Left hindlimb (tissue), 1 donor: ENCODE measurements at regions not wholly inside any gene's neighbourhood (a gene's known extent, or its start where the extent isn't known, plus 50 kb on each side); places are given as distances from the start of the nearest gene placed in this dataset.

ENCODE experiments used
- DNase-seq: peaks from one replicate; pipeline ENCODE4 v3.0.0-alpha.2; 2018

DNA sequence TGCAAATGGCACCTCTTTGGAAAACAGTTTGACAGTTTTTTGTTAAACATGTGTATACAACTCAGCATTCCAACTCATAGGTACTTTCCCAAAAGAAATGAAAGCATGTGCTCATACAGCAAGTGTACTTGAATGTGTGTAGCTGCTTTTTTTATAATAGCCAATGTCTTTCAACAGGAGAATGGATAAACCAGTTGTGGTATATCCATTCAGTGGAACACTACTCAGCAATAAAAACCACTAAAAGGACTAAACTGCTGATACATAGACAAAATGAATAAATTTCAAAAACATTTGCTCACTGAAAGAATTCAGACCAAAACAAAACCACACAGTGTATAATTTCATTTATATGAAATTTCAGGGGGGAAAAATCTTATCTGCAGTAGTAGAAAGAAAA is 267.3 kb downstream of the NR2F1-AS1 start:
- DNase-seq = no peak

DNA sequence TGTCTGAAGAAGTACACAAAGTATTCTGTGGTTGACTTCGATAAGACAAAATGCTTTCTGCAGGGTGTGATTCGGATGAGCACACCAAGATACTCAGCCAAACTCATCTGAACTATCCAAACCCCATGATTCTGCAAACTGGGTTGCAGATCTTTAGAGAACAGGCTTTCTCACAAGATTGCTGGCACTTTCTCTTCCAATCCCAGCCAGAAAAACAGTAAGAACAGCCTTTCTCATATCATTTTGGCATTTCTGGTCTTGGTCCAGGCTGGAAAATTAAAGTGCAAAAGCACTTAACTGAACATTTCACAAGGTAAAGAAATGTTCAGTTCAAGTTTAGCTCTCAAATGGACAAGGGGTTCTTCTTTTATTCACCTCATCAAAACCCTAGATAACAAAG is 269.1 kb downstream of the NR2F1-AS1 start:
- DNase-seq = no peak

DNA sequence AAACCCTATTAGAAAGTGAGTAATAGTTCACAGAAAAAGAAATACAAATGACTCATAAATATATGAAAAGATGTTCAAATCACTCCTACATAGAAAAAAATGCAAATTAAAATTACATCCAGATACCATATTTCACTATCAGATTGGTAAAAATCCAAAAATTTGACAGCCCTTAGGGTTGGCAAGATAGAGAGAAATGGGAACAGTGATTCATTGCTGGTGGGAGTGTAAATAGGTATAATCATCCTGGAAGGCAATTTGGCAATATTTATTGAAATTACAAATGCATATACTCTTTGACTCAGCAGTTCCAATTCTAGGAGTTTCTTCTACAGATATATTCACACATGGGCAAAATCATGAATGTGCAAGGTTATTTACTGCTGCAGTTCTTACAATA is 273.5 kb downstream of the NR2F1-AS1 start:
- DNase-seq = no peak

DNA sequence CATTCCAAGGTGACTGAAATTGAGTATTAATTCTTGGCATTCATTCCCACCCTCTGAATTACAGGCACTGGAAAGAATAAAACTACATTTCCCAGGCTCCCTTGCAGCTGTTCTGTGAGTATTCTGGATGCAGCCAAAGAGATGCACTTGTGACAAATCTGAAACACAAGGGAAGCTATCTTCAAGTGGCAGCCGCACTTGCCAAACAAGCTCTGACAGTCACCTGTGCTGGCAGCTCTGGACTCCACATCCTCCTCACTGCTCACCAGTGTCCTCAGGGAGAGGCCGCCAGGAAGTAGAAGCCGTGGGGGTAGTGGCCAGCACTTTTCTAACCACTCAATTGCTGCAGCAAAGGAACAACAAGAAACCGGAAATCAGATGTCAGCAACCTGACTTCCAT is 275.0 kb downstream of the NR2F1-AS1 start:
- no peak for DNase-seq

DNA sequence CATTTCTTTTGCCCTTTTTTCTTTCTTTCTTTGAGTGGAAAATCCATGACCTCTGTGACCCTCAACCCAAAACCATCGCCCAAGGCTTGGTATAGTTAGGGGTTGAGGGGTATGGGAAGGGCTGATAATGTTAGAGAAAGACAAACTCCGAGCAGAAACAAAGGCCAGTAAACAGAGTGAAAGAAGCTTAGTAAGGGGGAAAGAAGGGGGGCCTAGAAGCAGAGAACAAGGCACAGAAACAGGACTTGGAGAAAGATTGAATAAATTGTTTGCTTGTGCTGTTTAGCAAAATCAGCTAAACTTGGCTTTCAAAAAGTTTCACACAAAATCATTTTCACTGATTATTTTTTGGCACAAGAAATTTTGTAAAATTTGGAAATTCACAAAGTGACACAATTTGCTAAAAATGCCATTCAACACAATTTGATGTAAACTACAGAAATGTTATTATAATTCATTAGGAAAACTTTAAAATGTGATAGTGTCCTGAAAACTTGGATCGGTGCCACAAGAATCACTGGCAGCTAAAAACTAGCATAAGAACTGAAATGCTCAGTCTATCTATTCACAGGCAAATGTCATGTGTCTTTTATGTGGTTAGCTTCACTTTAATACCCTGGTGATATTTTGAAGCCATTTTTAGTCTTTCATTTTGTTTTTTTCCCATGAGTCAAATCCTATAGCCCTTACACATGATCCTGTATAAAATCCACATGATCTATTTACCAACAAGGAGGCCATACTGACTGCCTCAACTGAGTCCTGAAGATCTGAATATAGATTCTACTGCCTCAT is 276.4 kb downstream of the NR2F1-AS1 start:
- DNase-seq = no peak

DNA sequence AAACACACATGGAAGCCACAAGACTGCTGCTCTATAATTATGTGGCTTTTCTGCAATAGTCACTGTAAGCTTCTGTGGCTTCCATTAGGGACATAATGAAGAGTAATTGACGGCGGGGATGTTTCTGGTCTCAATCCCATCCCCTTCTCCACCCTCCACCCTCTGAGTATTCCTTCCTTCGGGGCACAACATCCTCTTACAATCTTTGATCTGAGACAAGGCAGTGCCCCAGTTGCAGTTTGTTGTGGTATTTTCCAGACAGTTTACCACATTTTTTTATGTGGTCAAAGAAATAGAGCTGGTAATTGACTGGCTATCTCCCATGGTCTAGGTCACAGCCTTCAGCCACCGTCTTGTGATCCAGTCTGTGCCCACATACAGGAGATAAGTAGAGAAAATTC is 277.7 kb downstream of the NR2F1-AS1 start:
- peak; percentile 47 for DNase-seq

DNA sequence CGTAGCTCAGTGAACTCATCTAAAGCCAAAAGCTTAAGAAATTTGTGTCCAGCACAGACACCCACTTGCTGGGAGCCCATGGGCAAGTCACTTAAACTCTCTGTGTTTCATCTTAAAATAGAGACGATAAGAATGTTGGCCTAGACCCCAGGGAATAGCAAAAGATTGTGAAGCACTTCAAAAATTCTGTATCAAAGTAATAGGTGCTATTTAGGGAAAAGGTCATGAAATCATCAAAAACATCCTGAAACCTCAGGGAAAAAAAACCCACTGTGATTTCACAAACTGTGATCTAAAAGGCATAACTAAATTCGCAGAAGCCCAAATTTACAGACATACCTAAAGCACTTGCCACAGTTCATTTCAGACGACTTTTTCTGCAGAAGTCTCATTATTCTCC is 278.3 kb downstream of the NR2F1-AS1 start:
- no peak for DNase-seq

DNA sequence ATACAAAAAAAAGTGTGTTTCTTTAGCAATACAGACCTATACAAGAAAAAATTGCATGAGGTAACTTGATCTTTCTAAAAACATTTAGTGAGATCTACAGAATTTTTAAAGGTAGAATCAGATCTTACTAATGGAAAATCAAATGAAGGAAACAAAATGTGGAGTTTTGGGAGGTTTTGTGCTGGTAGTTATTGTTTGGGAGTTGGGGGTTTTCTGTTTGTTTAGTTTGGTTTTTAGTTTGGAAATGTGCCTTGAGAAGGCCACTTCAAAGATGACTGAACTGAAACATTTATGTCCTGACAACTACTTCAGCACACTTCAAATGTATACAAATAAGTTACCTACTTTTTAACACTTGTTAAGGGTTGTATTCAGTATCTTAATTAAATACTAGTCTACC is 280.1 kb downstream of the NR2F1-AS1 start:
- no peak for DNase-seq

DNA sequence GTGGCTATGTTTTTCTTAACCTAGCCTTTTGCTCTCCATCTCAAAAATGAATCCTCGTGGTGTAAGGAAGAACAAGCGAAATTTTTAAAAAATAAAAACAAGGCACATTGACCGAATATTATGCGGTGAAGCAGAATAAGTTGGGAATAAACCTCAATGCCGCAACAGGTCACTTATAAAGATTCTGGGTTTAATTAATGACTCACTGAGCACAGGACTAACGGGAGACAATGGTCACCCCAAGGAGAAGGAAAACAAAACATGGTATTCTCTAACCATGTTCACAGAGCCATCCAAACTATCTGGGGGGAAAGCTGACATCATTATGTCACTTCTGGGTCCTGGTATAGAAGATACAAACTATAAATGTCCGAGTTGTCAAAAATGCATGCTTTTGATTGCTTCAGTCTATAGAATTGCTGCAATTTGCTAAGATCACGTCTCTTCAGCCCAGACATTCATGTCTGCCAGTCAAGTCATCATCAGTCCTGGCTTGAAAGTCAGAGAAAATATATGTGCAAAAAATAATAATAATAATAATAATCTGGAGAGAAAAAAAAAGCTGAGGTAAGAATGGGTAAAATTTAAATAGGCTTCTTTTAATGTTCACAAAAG is 280.6 kb downstream of the NR2F1-AS1 start:
- DNase-seq = no peak

DNA sequence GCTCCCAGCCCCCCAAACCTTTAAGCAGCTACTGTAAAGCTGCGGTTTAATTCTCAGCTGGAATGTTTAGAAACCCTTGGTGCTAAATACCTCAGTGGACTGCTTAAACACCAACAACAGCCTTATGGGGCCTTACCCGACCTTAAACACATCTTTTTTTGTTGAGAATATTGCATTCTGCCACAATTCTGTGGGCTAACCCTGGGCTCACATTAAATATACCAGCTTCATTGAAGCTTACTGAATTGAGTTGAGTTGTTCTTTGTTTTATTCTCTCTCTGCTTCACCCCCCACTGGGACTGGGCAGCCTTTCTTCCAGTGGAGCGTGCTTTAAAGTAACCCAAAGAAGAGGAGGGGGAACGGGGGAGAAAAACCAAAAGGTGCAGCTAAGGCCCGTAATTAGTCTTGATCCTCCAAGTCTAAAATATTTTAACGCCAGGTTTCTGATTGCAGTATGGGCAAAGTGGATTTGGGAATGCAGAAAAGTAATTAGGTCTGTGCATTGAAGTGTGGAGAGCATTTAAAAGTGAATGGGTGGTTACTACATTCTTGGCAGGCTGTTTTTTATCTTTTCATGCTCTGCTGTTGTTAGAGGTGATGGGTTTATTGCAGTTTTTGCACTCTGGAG is 281.2 kb downstream of the NR2F1-AS1 start:
- no peak for DNase-seq

DNA sequence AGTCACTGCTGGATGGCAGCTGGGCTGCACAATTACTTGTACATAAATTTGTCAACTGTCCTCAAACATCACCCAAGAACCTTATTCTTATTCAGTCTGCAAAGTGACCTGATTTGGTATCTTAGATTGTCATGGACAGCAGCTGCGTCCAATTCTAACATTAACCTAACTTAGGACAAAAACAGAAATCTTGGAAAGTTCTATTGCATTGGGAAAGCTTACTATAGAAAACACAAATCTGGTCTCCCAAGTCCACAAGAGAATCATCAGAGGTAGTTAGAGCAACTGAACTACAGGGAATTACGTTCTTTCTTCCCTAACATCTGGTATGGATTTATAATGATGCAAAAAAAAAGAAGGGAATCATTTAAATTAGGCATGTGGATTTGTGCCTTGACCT is 283.9 kb downstream of the NR2F1-AS1 start:
- no peak for DNase-seq

DNA sequence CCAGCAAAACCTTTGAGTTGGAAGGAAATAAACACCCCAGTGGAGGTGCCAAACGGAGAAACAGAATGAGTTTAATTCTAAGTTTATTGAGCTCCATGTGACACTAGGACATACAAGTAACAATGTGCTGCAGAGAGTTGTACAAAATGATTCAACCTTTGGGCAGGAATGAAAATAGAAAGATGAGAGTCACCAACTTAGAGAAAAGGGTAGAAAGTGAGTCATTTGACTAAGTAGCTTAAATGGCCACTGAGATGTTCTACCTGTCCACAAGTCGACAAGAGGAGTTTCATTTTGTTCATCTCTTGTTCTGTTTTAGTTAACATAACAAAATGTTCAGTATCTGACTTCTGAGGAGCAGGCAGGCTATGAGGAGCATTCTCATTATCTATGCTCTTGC is 284.7 kb downstream of the NR2F1-AS1 start:
- DNase-seq = no peak

DNA sequence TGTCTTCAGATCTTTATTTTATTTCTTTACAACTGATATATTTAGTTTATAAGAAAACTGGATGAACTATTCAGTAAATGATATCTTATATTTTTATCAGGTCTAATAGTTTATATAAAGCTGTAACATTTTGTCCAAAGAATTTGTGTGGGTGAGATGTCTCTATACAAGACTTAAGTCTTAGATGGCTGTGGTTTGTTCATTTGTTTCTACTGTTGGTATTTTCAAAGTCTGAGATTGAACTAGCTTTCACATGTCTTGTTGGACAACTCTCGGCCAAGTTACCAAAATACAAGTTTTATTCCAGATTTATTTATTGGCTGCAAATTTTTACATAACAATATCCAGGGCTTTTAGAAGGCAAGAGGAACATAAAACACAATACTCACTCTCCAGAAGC is 286.0 kb downstream of the NR2F1-AS1 start:
- DNase-seq = no peak

DNA sequence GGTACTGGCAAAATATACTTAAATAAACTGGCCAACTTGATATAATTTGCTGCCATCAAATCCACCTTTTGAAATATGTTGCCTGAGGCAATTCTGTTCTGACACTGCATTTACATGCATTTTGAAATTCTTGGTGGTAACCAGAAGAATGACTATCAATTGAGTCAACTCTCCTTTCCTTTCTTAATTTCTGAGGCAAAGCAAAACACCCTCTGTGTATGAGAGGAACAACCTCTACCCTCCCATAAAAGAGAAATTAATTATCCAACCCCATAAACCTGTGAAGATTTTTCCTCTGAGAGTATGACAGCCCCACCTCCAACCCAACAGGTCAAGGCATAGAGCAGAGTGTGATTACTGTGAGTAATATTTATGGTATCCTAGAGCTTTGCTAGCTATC is 286.8 kb downstream of the NR2F1-AS1 start:
- DNase-seq = no peak

DNA sequence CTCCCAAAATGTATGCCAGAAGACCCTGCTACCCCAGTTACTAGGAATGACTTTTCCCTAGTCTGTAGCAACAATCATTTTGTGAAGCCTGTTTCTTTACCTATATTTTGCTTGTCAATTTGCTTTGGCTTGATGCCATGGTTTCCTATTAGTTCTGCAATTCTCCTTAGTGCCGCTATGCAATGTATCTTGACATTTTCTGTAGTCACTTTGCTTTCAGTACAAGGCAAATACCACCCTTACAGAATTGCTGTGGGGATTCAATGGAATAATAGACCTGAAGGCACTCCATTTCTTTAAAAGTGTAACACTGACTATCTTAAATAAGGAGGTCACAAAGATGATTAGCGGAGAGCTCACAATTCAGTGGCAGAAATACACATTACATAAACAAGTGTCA is 291.1 kb downstream of the NR2F1-AS1 start:
- DNase-seq = no peak

DNA sequence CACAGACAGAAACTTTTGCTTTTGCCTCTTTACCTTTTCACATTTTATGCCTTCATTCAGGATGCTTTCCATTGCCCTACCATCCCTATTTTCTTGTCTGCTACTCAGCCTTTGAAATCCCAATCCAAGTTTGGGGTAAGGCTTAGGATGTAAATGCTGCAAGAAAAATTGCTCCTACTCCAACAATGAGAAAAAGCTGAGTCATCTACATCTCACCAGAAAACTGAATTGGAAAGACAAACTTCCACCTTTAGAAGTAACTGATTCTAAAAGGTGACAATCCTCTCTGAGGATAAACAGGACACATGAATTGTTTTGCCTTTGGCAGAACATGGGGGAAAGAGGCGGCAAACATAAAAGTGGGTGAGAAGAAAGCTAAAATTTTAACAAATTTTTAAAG is 295.6 kb downstream of the NR2F1-AS1 start:
- DNase-seq = no peak

DNA sequence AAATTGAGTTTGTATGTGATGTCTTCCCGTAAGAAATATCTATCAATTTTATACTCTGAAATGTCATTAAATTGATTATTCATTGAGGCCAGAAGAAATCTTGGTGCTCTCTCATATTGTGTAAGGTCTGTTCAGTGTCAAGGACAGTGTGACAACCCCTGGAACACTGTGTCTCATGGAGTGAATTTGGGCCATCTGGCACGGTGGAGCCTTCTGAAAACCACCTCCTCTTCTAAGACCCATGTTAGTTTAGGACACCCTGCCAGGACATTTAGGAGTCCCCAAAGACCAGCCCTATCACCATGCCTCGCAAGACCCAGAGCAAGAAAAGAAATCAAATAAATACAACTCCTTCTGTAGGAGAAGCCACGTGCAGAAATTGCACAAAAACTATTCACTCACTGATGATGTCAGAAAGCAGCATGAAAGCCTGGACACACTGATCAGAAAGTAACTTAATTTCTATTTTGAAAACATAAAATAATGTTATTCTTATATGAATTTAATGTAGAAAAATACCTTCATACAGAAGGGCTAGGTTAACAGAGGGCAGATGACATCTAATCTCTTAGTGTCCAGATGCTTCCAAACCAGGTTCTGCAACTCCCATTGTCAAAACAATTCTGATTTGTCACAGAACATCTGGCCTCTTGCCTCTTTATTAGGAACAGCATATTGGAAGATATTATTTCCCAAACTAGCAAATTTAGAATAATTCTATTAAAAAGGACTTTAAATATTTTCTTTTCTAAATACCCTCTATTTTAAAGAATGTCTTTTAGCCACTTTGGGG is 298.8 kb downstream of the NR2F1-AS1 start:
- no peak for DNase-seq

DNA sequence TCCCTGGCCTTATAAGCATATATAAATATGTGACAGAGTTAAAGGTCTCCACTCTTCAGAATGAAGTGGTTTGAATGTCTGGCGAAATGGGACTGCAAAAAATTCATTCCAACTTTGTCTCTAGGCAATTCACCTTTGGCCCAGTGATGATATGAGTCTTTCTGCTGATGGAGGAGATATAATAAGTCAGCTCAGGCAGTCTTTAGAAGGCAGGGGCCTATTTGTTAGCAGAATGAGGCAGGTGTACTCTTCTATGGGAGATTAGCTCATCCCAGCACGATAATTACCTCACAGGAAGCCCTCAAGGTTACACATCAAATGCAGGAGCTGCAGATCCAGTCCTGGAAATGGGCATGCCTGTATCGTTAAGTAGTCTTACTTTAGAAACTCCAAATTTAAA is 300.5 kb downstream of the NR2F1-AS1 start:
- no peak for DNase-seq

DNA sequence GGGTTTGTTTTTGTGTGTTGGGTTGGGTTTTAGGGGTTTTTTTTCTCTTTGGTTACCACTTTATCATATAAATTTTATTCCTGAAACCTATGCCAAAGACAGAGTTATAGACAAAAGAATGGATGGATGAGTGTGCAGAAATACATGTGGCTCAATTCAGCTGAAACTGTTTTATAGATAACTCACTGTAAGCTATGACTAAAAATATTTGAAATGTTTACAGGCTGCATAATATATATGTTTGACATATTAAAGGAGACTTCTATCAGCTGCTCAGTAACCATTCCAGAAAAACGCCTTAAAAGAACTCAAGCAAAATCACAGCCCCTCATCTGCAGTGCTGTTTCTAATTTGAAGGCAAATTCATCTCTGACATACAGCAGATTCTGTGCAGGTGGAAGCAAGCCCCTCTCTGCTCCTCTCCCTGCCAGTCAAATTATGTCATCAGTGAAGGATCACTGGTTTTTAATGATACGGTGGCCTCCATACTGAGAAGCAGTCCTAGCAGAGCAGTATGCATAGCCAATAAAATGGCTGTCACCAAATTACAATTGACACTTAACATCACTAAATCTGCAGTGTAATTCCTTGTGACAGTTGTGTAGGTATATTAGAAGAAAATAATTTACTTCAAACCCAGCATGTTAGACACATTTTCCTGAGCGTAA is 301.6 kb downstream of the NR2F1-AS1 start:
- no peak for DNase-seq

DNA sequence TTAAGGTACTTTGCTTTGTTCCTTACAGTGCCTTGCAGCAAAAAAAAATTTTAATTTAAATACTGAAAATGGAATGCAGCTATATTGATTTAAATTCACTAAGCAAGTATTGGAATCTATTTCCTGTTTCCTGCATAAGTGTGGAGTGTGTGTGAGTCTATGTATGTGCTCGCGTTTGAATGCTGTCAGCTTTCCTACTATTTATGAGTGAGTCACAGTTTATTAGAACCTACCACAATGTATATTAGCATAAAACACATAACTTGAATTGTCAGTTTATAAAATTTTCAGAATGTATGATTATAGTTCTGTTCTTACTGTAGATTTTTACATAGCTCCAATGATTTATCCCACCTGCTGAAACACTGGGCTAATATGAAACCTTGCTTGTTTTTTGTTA is 302.1 kb downstream of the NR2F1-AS1 start:
- DNase-seq = no peak

DNA sequence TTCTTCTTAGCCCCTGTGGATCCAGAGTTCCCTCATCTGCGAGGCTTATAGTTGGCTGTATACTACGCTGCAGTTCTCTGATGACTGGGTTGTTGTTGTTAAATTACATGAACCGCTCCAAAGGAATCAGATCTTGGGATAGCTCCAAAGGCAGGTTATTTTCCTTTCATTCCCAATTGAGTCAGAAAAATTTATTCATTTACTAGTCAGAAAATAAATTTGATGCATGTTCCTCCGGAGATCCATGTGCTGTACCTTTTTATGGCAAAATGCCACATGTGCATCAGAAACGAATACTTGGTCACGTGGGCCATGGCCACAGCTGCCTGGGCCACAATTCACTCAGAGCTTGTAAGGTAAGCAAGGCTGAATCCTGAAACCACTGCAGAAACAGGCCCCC is 304.0 kb downstream of the NR2F1-AS1 start:
- DNase-seq = no peak

DNA sequence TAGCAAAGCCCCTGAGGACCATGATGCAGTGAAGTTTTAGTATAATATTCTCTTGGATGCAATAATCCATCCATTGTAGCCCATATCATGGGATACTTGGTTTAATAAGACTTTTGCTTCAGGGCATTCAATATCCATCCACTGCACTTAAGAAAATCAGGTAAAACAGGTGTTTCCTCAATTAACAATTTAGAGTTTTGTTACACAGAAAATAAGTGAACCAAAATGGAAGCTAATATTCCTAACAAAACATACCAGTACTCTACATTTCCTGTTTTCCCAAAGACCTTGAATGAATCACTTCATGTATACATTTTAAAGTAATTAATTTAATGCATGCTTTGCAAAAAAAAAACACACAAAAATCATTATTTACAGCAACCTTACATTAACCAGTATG is 305.6 kb downstream of the NR2F1-AS1 start:
- no peak for DNase-seq

DNA sequence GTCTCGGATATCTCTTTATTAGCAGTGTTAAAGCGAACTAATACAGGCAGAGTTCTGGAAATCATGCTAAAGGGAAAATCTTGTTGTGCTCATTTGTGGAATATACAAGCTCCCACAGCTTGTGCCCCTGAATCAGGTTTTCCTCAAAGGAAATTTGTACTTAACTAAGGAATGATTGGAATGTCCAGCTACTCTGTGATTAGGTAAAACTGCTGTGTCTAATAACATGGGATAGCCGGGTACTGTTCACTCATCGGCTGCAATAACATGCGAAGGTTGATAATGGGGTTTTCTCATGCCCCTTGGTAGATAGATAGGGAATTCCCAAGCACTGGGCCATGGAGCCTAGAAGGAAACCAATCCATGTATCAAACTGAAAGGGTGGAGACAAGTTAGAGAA is 306.7 kb downstream of the NR2F1-AS1 start:
- no peak for DNase-seq
